LNCAP (cell line): ENCODE measurements at regions not wholly inside any gene's neighbourhood (a gene's known extent, or its start where the extent isn't known, plus 50 kb on each side); places are given as distances from the start of the nearest gene placed in this dataset.

Experiments used
- TF ChIP-seq, protein P1 (sequence below): fragments of 450-650 bp; IDR thresholded peaks from 2 replicates; pipeline ENCODE4 v1.5.1; 2017; ENCODE audit warnings: mild to moderate bottlenecking

DNA sequence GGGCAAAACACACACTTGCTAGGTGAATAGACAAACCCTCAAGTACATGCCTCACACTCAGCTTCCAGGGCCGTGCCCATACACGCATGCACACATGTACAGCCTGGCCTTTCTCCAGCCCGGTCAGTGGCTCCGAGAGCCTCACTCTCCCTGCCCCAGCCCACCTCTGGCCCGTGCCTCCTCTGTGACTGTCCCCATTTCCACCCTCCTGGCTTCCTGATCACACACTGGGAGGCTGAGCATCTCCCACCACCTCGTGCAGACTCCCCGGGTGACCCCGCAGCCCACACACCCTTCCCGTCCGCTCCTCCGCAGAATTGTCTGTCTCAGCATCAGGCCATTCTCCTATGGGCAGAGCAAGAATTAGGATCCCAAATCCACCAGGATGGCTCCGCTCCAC is 634.1 kb downstream of the TBC1D22A start:
- TF ChIP-seq, protein P1, sequence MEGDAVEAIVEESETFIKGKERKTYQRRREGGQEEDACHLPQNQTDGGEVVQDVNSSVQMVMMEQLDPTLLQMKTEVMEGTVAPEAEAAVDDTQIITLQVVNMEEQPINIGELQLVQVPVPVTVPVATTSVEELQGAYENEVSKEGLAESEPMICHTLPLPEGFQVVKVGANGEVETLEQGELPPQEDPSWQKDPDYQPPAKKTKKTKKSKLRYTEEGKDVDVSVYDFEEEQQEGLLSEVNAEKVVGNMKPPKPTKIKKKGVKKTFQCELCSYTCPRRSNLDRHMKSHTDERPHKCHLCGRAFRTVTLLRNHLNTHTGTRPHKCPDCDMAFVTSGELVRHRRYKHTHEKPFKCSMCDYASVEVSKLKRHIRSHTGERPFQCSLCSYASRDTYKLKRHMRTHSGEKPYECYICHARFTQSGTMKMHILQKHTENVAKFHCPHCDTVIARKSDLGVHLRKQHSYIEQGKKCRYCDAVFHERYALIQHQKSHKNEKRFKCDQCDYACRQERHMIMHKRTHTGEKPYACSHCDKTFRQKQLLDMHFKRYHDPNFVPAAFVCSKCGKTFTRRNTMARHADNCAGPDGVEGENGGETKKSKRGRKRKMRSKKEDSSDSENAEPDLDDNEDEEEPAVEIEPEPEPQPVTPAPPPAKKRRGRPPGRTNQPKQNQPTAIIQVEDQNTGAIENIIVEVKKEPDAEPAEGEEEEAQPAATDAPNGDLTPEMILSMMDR: no peak

DNA sequence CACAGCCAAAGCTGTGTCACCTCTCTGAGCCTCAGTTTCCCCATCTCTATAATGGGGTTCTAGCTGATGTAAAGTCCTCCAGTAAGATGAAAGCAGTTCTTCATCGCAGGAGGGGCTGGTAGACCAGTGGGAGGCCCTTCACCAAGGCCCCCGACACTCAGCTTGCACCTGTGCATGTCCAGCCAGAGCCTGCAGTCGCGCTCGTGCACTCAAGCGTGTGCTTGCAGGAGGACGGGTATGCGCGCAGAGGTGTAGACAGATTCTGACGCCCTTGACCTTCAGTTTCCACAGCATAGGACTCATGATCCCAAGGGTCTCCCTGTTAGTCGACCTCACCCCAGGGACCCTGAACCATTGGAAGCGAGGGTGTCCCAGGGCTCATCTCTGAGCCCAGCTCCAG is 633.7 kb downstream of the TBC1D22A start:
- TF ChIP-seq, protein P1: no peak

DNA sequence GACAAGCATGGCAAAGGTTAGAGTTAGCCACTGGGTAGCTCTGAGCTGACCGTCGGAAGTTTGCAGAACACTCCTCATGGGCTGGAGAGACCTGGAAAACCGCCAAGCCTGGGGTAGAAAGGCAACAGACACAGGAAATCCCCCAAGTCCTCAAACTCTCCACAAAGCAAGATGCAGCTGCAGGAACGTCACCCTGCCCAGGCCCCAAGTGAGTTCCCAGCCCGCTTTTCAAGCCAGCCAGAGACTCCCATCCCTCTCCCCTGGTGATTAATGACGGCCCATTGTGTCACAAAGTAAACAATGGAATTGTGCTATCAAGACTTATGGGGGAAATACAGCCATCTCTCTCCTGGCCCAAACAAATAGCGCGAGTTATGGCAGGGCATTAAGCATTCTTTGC is 633.0 kb downstream of the TBC1D22A start:
- TF ChIP-seq, protein P1: no peak

DNA sequence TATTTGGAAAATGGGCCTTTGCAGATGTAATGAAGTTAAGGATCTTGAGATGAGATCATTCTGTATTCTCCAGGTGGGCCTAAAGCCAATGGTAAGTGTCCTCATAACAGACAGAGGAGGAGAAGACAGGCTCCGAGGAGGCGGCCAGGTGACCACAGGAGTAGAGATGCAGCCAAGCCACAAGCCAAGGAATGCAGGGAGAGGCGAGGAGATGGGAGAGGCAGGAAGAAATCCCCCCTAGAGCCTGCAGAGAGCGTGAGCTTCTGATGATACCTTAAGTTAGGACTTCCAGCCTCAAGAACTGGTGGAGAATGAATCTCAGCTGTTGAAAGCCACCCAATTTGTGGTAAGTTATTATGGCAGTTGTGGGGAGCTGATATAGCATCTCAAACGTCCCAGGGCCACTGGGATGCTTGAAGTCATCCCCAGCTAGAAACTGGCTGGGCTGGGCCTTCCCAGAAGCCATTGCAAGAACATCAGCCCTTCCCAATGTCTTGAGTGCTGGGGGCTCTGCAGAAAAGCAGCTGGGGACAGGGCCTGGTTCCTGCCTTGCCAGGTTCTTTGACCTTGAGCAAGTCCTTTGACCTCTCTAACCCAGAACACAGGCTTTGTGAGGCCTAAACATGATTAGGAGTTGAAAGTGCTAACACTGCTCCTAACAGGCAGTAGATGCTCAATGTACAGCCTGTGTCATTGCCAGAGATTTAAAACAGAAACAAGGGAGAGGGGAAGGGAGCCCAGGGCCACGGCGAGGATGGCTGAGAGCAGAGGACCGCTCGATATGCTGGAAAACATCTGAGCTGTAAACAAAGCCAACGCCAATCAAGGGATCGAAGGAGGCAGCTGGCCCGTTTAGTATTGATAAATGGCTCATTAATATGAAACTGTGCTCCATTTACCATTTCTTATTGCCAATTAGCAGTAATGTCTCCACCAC is 632.3 kb downstream of the TBC1D22A start:
- TF ChIP-seq, protein P1: no peak

DNA sequence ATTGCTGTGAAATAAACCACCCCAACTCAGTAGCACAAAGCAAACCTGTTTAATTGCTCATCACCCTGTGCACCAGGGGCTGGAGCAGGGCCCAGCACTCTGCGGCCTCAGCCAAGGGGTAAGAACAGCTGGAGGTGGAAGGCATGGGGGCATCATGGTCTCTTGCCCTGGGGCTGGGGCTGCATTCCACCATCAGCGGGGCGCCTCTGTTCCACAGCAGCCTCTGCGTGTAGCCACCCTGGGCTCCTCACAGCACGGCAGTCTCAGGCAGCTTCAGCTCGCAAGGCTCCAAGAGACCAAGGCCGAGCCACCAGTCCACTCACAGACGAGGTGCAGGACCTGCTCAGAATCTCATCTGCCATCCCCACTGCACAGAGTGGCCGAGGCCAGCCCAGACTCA is 630.7 kb downstream of the TBC1D22A start:
- TF ChIP-seq, protein P1: no peak

DNA sequence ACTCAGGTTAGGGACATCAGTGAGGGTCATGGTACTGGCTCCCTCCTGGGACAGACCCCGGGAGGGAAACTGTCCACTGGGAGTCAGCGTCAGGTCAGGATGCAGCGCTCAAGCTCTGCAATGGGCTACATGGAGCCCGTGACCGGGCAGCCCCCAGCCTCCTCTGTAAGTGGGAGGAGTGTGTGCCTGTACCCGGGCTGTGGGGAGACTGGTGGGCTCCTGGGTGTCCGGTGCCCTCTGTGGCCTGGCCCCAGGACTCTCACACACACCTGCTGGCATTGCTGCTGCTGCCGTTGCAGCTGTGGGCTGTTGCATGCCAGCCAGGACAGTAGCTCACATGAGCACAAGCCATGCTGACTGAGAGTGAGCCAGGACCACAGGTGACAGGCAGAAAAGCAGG is 630.3 kb downstream of the TBC1D22A start:
- TF ChIP-seq, protein P1: no peak

DNA sequence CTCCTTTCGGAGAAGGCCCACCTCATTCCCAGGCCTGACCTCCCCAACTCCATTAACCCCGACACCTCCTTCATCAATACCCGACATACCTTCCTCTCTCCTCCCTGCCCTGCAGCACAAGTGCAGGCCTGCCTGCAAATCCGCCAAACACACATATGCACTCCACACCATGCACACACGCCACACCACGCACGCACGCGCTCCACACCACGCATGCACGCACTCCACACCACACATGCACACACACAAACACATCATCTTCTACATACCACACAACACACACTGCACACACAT is 629.6 kb downstream of the TBC1D22A start:
- TF ChIP-seq, protein P1: no peak
